Activated CD8-positive, alpha-beta T cell treated with anti-CD3 and anti-CD28 coated beads, Interleukin-2, amount 10 ng/mL, durations not matched to agents 7 days and 5 days (primary cell): ENCODE measurements at regions not wholly inside any gene's neighbourhood (a gene's known extent, or its start where the extent isn't known, plus 50 kb on each side); places are given as distances from the start of the nearest gene placed in this dataset.

Experiments used
- ATAC-seq: fragments of 150-1000 bp; cut with Tn5 transposase; one replicate; pipeline ENCODE4 v1.10.0; 2021; ENCODE audit warnings: moderate library complexity
- CTCF ChIA-PET: fragments of 350-600 bp; sonication (Branson Sonifier 250); formaldehyde crosslinking; loops from one replicate; lab custom pipeline; 2021; ENCODE audit warnings: antibody characterized with exemption; lab: Charles Lee
- POLR2A ChIA-PET: fragments of 350-600 bp; sonication (Branson Sonifier 250); formaldehyde crosslinking; loops from one replicate; lab custom pipeline; 2021; ENCODE audit warnings: antibody characterized with exemption; lab: Charles Lee
- DNase-seq: peaks from one replicate; pipeline ENCODE4 v3.0.0-alpha.2; 2020
- H3K27ac Mint-ChIP-seq: one replicate; pipeline ENCODE4 v1.8.0; 2021; ENCODE audit warnings: mild to moderate bottlenecking, mixed read lengths
- H3K27me3 Mint-ChIP-seq: one replicate; pipeline ENCODE4 v1.8.0; 2021; ENCODE audit warnings: low read depth, mixed read lengths
- H3K36me3 Mint-ChIP-seq: one replicate; pipeline ENCODE4 v1.8.0; 2021; ENCODE audit warnings: low read depth, mixed read lengths
- H3K4me1 Mint-ChIP-seq: one replicate; pipeline ENCODE4 v1.8.0; 2021; ENCODE audit warnings: low read depth, mixed read lengths
- H3K4me3 Mint-ChIP-seq: one replicate; pipeline ENCODE4 v1.8.0; 2021; ENCODE audit warnings: mild to moderate bottlenecking, mixed read lengths
- H3K9me3 Mint-ChIP-seq: one replicate; pipeline ENCODE4 v1.8.0; 2022; ENCODE audit warnings: mixed read lengths; ENCODE audit not compliant: insufficient read depth

DNA sequence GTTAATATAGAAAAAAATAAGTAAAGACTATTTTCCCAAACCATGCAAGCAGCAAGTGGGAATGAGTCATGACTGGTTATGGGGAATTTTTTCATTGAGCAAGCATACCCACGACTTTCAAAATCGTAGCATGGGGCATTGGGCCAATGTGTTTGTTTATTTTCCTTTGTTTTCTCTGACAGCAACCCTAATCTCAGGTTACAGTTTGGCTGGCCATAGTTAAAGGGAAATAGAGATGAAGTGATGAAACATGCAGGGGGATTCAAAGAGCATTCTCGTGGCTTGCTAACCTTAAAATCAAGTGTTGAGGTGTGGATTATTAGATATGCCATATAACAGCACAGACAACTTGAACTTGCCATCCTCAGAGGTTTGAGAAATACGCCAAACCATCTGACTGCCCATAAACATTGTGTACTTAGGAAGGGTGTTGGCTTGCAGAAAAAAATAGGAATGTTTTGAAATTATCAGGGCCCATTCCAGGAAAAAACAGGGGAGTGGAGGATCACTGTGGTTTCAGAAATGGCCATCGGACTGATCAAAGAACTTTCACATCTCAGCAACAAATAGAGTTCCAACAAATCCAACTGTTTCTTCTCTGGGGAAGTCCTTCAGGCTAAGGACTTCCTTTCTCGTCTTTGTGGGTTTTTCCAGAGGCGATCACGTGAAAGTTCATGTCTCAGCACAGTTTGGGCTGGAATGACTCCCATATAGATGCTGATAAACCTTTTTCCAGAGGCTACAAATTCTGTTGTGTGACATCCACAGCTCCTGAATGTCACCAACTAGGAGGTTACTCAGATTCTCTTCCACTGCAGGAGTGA is 259.1 kb downstream of the SYK start:
- POLR2A ChIA-PET, result no interaction called here
- DNase-seq, result no peak
- no peak for ATAC-seq
- Mint-ChIP-seq H3K36me3 (no peaks in the 10 kb centered on the region), H3K27ac (no peak overlapping the region), H3K4me3 (no peak overlapping the region), H3K4me1 (peaks cover 25% of the 10 kb centered on the region), H3K27me3 (no peaks in the 10 kb centered on the region), H3K9me3 (no peaks in the 10 kb centered on the region)
- CTCF ChIA-PET, result interaction anchor here (1.0 to 1.9 kb wide), 3 partner anchors 11 to 193 kb away, joined by 3 to 6 read pairs (median 5); no protein-coding TSS in a partner anchor

DNA sequence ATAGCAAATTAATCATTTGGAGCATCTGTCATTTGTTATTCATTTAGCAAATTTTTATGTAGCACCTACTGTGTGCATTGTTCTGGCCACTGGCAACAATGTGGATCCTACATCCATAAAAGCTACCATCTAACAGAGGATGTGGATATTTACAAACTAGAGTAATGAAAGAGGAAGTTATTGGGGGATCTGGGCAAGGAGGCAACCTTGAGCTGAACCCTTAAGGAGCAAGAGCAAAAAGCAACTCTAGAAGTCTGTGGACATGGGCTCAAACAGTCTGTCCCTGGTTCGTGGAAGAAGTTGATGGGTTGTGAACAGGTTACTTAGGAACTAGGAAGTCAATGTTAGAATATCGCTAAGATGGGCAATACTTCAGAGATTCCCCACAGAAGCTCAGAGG is 259.9 kb downstream of the SYK start:
- DNase-seq (no peak), ATAC-seq (no peak)
- Mint-ChIP-seq H3K27ac (no peak overlapping the region), H3K36me3 (no peaks in the 10 kb centered on the region), H3K9me3 (no peaks in the 10 kb centered on the region), H3K4me3 (no peak overlapping the region), H3K27me3 (no peaks in the 10 kb centered on the region), H3K4me1 (peaks cover 25% of the 10 kb centered on the region)
- POLR2A ChIA-PET, result no interaction called here
- CTCF ChIA-PET, result interaction anchor here (1.5 to 1.9 kb wide), 3 partner anchors 12 to 192 kb away, joined by 4 to 6 read pairs (median 5); no protein-coding TSS in a partner anchor

DNA sequence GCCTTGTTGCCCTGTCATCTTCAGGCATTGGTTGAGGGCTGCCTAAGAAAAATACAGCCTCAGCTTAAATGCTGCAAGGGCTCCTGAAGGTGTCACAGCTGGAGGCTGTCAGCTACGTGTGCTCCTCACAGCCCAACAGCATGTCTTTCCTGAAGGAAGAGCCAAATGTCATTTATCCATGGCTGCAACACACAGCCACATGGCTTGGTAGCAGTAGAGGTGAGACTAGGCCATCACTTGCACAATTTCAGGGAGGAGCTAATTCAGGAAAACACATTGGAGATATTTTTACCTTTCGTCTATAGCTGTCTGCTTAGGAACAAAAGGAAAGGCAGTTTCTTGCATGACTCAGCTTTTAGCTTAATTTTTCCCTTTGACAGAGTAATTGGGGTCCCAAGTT is 260.7 kb downstream of the SYK start:
- H3K36me3 Mint-ChIP-seq, result no peaks in the 10 kb centered on the region
- H3K9me3 Mint-ChIP-seq, result no peaks in the 10 kb centered on the region
- ChIA-PET CTCF (interaction anchor here (1.5 to 1.9 kb wide), 3 partner anchors 13 to 191 kb away, joined by 4 to 6 read pairs (median 5); no protein-coding TSS in a partner anchor), POLR2A (no interaction called here)
- peaks cover 22% of the 10 kb centered on the region for H3K4me1 Mint-ChIP-seq
- H3K27ac Mint-ChIP-seq, result no peak overlapping the region
- H3K4me3 Mint-ChIP-seq, result no peak overlapping the region
- H3K27me3 Mint-ChIP-seq, result no peaks in the 10 kb centered on the region
- ATAC-seq (no peak), DNase-seq (no peak)

DNA sequence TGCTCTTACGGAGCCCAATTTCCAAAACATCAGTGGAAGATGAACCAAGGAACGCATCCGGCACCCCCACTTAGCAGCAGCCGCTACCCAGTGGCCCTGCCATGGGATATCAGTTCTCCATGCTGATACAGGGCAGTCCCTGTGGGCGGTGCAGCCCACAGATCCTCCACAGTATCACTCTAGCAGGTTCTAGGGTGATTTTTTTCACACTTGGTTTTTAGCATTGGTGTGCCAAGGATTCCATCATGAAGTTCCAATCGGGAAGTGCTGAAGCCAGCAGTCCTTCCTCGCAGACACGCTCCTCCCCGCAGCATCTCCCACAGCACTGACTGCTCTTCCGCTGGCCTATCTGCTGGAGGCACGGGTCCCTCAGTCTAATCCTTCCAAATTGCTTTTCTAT is 261.9 kb downstream of the SYK start:
- Mint-ChIP-seq H3K4me3 (no peak overlapping the region), H3K4me1 (peaks cover 19% of the 10 kb centered on the region), H3K27ac (no peak overlapping the region), H3K27me3 (no peaks in the 10 kb centered on the region), H3K36me3 (no peaks in the 10 kb centered on the region), H3K9me3 (no peaks in the 10 kb centered on the region)
- CTCF ChIA-PET, result no interaction called here
- DNase-seq (no peak), ATAC-seq (no peak)
- POLR2A ChIA-PET, result no interaction called here

DNA sequence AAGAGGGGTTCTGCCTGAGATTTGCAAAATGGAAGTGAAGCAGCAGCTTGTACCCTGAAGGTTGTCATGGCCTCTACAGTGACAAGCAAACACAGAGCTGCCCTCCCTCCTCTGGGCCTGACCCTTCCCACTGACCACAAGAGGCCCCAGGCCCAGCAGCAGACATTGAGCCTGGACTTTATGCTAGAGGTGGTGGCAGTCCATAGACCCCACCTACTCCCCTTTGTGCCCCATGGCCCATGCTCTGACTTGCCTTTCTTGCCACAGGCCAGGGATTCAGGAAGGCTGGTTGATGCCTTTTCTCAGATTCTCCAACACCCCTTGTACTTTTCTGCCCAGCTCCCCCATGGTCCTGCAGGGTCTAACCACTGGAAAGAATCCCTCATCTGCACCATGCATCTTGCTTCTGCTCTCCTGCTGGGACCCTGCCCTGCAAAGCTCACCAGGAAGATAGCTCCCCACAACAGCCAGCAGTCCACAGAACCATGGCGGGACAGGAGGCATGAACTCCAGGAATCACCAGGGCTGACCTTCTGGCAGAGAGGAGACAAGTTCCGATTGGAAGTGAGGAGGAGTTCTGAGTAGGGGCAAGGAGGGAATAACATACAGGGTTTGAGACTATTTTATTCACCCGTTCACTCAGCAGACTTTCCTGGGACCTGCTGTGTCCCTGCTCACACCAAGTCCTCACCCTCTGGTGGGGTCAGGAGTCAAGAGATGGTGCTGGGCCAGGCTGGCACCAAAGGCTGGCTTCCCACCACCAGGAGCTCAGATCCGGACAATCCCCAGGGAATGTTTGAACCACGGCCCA is 263.8 kb downstream of the SYK start:
- H3K36me3 Mint-ChIP-seq, result no peaks in the 10 kb centered on the region
- POLR2A ChIA-PET, result no interaction called here
- peaks cover 16% of the 10 kb centered on the region for H3K4me1 Mint-ChIP-seq
- H3K9me3 Mint-ChIP-seq, result peaks cover 6% of the 10 kb centered on the region
- ATAC-seq (no peak), DNase-seq (no peak)
- H3K4me3 Mint-ChIP-seq, result no peak overlapping the region
- CTCF ChIA-PET, result no interaction called here
- H3K27me3 Mint-ChIP-seq, result no peaks in the 10 kb centered on the region
- H3K27ac Mint-ChIP-seq, result peak overlapping the region; percentile 15

DNA sequence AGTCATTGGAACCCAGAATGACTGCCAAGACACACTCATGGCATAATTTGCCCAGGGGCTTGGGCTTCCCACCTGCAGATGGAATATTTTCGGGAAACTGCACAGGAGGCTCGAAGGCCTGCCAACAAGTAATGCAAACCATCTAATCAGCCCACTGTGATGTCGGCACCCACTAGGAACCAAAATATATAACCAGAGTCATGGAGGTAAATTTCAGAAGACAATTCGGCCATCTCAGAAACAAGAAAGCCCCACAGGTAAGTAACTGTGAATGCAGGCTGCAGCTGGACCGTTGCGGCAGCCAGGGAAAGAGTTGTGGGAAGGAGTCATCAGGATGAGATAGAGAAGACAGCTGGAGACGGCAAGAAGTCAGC is 264.4 kb downstream of the SYK start:
- ATAC-seq (no peak), DNase-seq (no peak)
- Mint-ChIP-seq H3K27me3 (no peaks in the 10 kb centered on the region), H3K27ac (no peak overlapping the region), H3K9me3 (peaks cover 6% of the 10 kb centered on the region), H3K36me3 (no peaks in the 10 kb centered on the region), H3K4me1 (peaks cover 14% of the 10 kb centered on the region), H3K4me3 (no peak overlapping the region)
- CTCF ChIA-PET, result no interaction called here
- POLR2A ChIA-PET, result no interaction called here

DNA sequence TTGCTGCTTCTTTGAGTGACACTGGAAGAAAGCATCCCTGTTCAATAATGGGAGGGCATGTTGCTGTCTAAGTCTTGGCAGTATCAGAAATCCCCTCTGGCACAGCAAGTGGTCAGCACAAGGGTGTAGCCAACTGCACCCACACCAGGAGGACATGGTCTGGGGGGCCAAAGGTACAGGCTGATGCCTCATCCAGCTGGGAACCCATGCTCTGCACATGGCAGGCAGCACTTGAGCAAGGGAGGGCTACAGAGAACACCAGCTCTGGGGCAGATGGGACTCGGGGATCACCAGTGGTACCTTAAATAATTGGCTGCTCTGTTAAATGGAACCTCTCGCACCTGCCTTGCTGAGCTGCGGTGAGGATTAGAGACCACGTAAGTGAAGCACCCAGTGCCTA is 265.2 kb downstream of the SYK start:
- peaks cover 6% of the 10 kb centered on the region for H3K9me3 Mint-ChIP-seq
- H3K27ac Mint-ChIP-seq, result no peak overlapping the region
- ChIA-PET CTCF (interaction anchor here (0.8 kb wide), 1 partner anchor 10 kb away, joined by 3 read pairs; no protein-coding TSS in a partner anchor), POLR2A (no interaction called here)
- no peaks in the 10 kb centered on the region for H3K36me3 Mint-ChIP-seq
- H3K4me3 Mint-ChIP-seq, result no peak overlapping the region
- H3K4me1 Mint-ChIP-seq, result peaks cover 15% of the 10 kb centered on the region
- no peaks in the 10 kb centered on the region for H3K27me3 Mint-ChIP-seq
- DNase-seq (no peak), ATAC-seq (no peak)

DNA sequence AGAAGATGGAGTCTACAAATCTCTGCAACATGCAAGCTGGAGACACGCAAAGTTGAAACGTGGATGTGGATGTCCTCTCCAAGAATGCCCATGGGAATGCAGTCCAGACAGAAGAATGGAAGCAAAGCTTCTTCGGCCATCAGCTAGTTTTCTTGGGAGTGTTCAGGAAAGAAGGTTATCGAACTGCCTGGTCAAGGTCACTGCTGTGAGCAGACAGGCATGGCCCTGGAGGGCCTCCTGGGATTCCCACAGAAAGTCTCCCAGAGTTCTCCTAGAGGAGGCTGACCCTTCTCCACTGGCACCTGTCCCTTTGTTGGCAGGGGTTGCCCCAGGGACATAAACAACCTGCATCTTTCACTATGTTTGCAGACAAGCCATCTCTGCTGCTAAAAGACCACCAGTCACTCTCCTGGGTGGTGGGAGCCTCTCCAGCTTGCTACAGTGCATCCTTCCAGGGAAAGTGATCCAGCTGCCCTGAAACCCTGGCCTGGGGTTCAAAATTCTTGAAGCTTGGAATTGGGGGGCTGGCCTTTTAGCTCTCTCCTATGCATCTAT is 265.8 kb downstream of the SYK start:
- POLR2A ChIA-PET, result interaction anchor here (0.9 kb wide), 1 partner anchor 83 kb away, joined by 3 read pairs; no protein-coding TSS in a partner anchor

DNA sequence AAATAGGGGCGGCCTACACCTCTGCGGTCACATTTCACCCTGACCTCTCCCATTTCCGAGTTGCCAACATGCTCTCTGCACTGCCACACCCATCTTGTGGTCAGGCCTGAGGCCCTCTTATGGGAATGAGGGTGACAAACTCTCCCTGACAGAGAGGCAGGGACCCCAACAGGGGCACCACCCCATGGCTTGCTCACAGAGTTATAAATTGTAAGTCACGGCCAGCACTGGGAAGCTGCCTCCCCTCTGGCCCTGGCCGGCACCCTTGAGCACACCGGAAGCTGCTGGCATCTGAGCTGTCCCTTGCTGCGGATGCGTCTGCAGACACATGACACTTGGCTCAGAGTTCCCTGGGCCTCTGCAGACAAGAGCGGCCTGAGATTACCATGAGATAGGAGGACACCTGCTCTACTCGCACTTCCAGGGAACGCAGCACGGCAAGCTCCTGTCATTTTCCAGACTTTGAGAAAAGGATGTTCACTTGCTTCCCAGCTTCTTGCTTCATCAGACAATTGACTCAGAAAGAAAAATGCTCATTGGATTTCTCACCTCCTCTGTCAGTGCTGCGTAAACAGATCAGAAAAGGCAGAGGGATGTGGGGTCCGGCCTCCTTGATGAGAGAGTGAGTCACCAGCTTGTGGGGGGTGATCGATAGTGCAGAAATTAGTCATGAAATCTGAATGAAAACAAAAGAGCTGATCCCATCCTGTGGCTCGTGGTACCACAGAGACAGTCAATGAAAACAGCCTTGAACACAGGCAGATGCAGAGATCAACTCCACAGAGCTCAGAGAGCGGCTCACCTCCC is 269.8 kb downstream of the SYK start:
- peak; percentile 89 for ATAC-seq
- ChIA-PET POLR2A (interaction anchor here (0.6 to 1.5 kb wide), 6 partner anchors 10 to 113 kb away, joined by 3 to 11 read pairs (median 4); no protein-coding TSS in a partner anchor), CTCF (interaction anchor here (0.9 to 2.7 kb wide), 8 partner anchors 17 to 354 kb away, joined by 4 to 9 read pairs (median 4); no protein-coding TSS in a partner anchor)

More for the DNA sequence above, 265.8 kb downstream of the SYK start:
- no peaks in the 10 kb centered on the region for H3K27me3 Mint-ChIP-seq
- CTCF ChIA-PET, result interaction anchor here (0.8 kb wide), 1 partner anchor 11 kb away, joined by 3 read pairs; no protein-coding TSS in a partner anchor
- H3K36me3 Mint-ChIP-seq, result no peaks in the 10 kb centered on the region
- peaks cover 13% of the 10 kb centered on the region for H3K4me1 Mint-ChIP-seq
- no peak for ATAC-seq
- H3K9me3 Mint-ChIP-seq, result peaks cover 6% of the 10 kb centered on the region
- no peak for DNase-seq
- H3K4me3 Mint-ChIP-seq, result no peak overlapping the region
- H3K27ac Mint-ChIP-seq, result no peak overlapping the region

DNA sequence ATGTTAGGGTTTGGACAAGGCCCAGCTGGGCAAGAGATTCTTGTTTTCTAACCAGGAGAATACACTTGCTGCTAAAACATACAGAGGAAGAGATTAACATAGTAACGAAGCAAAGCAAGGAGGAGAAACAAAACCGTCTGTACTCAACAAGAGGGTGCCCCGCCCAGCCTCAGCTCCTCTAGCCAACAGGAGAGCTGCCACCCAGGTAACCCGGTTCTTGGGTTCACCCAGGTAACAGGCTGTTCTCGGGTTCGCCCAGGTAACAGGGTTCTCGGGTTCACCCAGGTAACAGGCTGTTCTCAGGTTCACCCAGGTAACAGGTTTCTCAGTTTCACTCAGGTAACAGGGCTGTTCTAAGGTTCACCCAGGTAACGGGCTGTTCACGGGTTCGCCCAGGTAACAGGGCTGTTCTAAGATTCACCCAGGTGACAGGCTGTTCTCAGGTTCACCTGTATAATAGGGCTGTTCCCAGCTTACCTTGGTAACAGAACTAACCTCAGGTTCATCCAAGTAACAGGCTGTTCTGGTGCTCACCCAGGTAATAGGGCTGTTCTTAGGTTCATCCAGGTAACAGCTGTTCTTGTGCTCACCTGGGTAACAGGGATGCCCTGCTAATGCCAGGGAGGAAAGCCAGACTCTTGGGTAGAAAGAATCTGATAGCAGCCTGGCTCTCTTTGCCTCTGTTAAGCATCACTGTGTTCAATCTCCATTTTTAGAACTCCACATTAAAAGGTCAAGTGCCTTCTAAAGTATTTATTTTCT is 271.6 kb downstream of the SYK start:
- H3K36me3 Mint-ChIP-seq, result peaks cover 10% of the 10 kb centered on the region
- CTCF ChIA-PET, result interaction anchor here (2.7 kb wide), 1 partner anchor 16 kb away, joined by 9 read pairs; no protein-coding TSS in a partner anchor

More for the DNA sequence above, 269.8 kb downstream of the SYK start:
- peaks cover 6% of the 10 kb centered on the region for H3K9me3 Mint-ChIP-seq
- H3K27me3 Mint-ChIP-seq, result no peaks in the 10 kb centered on the region
- H3K27ac Mint-ChIP-seq, result peak overlapping the region; percentile 53
- H3K4me3 Mint-ChIP-seq, result no peak overlapping the region
- DNase-seq, result peak; percentile 69
- H3K36me3 Mint-ChIP-seq, result peaks cover 2% of the 10 kb centered on the region
- peaks cover 13% of the 10 kb centered on the region for H3K4me1 Mint-ChIP-seq

More for the DNA sequence above, 271.6 kb downstream of the SYK start:
- H3K4me1 Mint-ChIP-seq, result peaks cover 14% of the 10 kb centered on the region
- H3K27ac Mint-ChIP-seq, result no peak overlapping the region
- no peak for ATAC-seq
- peaks cover 6% of the 10 kb centered on the region for H3K9me3 Mint-ChIP-seq
- POLR2A ChIA-PET, result no interaction called here
- H3K27me3 Mint-ChIP-seq, result no peaks in the 10 kb centered on the region
- no peak for DNase-seq
- H3K4me3 Mint-ChIP-seq, result no peak overlapping the region
